ENCODE measurements at regions not wholly inside any gene's neighbourhood (a gene's known extent, or its start where the extent isn't known, plus 50 kb on each side); places are given as distances from the start of the nearest gene placed in this dataset.

GRCh38 chr13:59120297-59120843 lies 1043.4 kb downstream of the DIAPH3 start:
- TF ChIP-seq POLR2AphosphoS5 (IDR thresholded peaks at IDR 0.05; ENCODE audit: low read depth) (no peak), SPI1 (IDR thresholded peaks at IDR 0.05; ENCODE audit: borderline replicate concordance, low read depth) (no peak), GABPA (IDR thresholded peaks at IDR 0.05; ENCODE audit: low read depth) (no peak)
- TF ChIP-seq, protein P1, sequence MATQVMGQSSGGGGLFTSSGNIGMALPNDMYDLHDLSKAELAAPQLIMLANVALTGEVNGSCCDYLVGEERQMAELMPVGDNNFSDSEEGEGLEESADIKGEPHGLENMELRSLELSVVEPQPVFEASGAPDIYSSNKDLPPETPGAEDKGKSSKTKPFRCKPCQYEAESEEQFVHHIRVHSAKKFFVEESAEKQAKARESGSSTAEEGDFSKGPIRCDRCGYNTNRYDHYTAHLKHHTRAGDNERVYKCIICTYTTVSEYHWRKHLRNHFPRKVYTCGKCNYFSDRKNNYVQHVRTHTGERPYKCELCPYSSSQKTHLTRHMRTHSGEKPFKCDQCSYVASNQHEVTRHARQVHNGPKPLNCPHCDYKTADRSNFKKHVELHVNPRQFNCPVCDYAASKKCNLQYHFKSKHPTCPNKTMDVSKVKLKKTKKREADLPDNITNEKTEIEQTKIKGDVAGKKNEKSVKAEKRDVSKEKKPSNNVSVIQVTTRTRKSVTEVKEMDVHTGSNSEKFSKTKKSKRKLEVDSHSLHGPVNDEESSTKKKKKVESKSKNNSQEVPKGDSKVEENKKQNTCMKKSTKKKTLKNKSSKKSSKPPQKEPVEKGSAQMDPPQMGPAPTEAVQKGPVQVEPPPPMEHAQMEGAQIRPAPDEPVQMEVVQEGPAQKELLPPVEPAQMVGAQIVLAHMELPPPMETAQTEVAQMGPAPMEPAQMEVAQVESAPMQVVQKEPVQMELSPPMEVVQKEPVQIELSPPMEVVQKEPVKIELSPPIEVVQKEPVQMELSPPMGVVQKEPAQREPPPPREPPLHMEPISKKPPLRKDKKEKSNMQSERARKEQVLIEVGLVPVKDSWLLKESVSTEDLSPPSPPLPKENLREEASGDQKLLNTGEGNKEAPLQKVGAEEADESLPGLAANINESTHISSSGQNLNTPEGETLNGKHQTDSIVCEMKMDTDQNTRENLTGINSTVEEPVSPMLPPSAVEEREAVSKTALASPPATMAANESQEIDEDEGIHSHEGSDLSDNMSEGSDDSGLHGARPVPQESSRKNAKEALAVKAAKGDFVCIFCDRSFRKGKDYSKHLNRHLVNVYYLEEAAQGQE (IDR thresholded peaks at IDR 0.05; ENCODE audit: insufficient replicate concordance, low read depth), result no peak
- TF ChIP-seq, protein P2, sequence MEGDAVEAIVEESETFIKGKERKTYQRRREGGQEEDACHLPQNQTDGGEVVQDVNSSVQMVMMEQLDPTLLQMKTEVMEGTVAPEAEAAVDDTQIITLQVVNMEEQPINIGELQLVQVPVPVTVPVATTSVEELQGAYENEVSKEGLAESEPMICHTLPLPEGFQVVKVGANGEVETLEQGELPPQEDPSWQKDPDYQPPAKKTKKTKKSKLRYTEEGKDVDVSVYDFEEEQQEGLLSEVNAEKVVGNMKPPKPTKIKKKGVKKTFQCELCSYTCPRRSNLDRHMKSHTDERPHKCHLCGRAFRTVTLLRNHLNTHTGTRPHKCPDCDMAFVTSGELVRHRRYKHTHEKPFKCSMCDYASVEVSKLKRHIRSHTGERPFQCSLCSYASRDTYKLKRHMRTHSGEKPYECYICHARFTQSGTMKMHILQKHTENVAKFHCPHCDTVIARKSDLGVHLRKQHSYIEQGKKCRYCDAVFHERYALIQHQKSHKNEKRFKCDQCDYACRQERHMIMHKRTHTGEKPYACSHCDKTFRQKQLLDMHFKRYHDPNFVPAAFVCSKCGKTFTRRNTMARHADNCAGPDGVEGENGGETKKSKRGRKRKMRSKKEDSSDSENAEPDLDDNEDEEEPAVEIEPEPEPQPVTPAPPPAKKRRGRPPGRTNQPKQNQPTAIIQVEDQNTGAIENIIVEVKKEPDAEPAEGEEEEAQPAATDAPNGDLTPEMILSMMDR (IDR thresholded peaks at IDR 0.05; ENCODE audit: insufficient read depth, low read length), result no peak
- no peak overlapping the region for H3K27ac ChIP-seq (replicated peaks)
- no peak for DNase-seq (ENCODE audit: low read depth in 1 of 2, low spot score in 1 of 2)
- H3K4me3 ChIP-seq (replicated peaks; ENCODE audit: insufficient read depth, low read length), result no peak overlapping the region
- no peaks in the 10 kb centered on the region for H3K27me3 ChIP-seq (ENCODE audit: insufficient read depth, poor library complexity, severe bottlenecking)

DNA sequence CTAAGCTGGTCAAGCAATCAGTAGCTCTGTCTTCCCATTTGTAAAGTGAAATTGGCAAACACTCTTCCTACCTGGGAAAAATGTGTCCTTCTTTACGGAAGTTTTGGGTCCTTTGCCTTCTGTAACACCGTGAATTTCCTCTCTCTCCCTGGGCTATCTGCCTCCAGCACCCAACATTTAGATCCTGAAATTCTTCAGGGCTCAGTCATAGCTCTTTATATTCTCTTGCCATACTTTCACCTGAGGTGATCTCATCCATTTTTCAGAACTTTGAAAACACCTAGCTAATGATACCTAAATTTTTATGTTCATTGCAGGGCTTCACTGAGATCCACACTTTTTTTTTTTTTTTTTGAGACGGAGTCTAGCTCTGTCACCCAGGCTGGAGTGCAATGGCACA lies 1042.2 kb downstream of the DIAPH3 start:
- TF ChIP-seq GABPA (IDR thresholded peaks at IDR 0.05; ENCODE audit: low read depth), result no peak
- TF ChIP-seq SPI1 (IDR thresholded peaks at IDR 0.05; ENCODE audit: borderline replicate concordance, low read depth), result no peak
- H3K27ac ChIP-seq (replicated peaks), result no peak overlapping the region
- DNase-seq (ENCODE audit: low read depth in 1 of 2, low spot score in 1 of 2), result no peak
- H3K27me3 ChIP-seq (ENCODE audit: insufficient read depth, poor library complexity, severe bottlenecking), result no peaks in the 10 kb centered on the region
- H3K4me3 ChIP-seq (replicated peaks; ENCODE audit: insufficient read depth, low read length), result no peak overlapping the region

DNA sequence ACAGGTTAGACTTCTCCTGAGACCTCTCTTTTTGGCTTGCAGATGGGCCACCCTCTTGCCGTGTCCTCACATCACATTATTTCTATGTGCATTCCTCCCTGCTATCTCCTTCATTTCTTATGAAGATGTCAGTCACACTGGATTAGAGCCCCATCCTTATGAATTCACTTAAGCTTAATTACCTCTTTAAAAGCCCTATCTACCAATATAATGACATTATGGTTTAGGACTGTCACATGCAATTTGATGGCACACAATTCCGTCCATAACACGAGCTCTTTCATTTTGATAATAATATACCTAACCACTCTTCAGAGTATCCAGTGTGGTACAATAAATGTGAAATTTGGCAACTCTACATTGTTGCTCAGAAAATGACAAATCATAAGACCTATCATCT lies 1037.3 kb downstream of the DIAPH3 start:
- no peak for DNase-seq (ENCODE audit: low read depth in 1 of 2, low spot score in 1 of 2)
- H3K27ac ChIP-seq (replicated peaks), result no peak overlapping the region
- TF ChIP-seq SPI1 (IDR thresholded peaks at IDR 0.05; ENCODE audit: borderline replicate concordance, low read depth) (no peak), GABPA (IDR thresholded peaks at IDR 0.05; ENCODE audit: low read depth) (no peak), POLR2AphosphoS5 (IDR thresholded peaks at IDR 0.05; ENCODE audit: low read depth) (no peak)
- TF ChIP-seq, protein P1 (IDR thresholded peaks at IDR 0.05; ENCODE audit: insufficient replicate concordance, low read depth), result no peak
- TF ChIP-seq, protein P2 (IDR thresholded peaks at IDR 0.05; ENCODE audit: insufficient read depth, low read length), result no peak

GRCh38 chr13:59133903-59134302 lies 1029.8 kb downstream of the DIAPH3 start:
- Histone ChIP-seq H3K27ac (replicated peaks) (no peak overlapping the region), H3K4me3 (replicated peaks; ENCODE audit: insufficient read depth, low read length) (no peak overlapping the region), H3K27me3 (ENCODE audit: insufficient read depth, poor library complexity, severe bottlenecking) (no peaks in the 10 kb centered on the region)
- DNase-seq (ENCODE audit: low read depth in 1 of 2, low spot score in 1 of 2), result no peak
- TF ChIP-seq GABPA (IDR thresholded peaks at IDR 0.05; ENCODE audit: low read depth), result no peak

More for the DNA sequence above, 1037.3 kb downstream of the DIAPH3 start:
- Histone ChIP-seq H3K27me3 (ENCODE audit: insufficient read depth, poor library complexity, severe bottlenecking) (no peaks in the 10 kb centered on the region), H3K4me3 (replicated peaks; ENCODE audit: insufficient read depth, low read length) (no peak overlapping the region)

GRCh38 chr13:59144700-59145099 lies 1019.0 kb downstream of the DIAPH3 start:
- TF ChIP-seq, protein P1 (IDR thresholded peaks at IDR 0.05; ENCODE audit: insufficient replicate concordance, low read depth), result no peak
- TF ChIP-seq GABPA (IDR thresholded peaks at IDR 0.05; ENCODE audit: low read depth) (no peak), SPI1 (IDR thresholded peaks at IDR 0.05; ENCODE audit: borderline replicate concordance, low read depth) (no peak), POLR2AphosphoS5 (IDR thresholded peaks at IDR 0.05; ENCODE audit: low read depth) (no peak)
- TF ChIP-seq, protein P2 (IDR thresholded peaks at IDR 0.05; ENCODE audit: insufficient read depth, low read length), result no peak
- H3K4me3 ChIP-seq (replicated peaks; ENCODE audit: insufficient read depth, low read length), result no peak overlapping the region
- no peaks in the 10 kb centered on the region for H3K27me3 ChIP-seq (ENCODE audit: insufficient read depth, poor library complexity, severe bottlenecking)
- no peak overlapping the region for H3K27ac ChIP-seq (replicated peaks)
- no peak for DNase-seq (ENCODE audit: low read depth in 1 of 2, low spot score in 1 of 2)

Data from HL-60 (cell line).